ENCODE measurements at regions not wholly inside any gene's neighbourhood (a gene's known extent, or its start where the extent isn't known, plus 50 kb on each side); places are given as distances from the start of the nearest gene placed in this dataset.

GRCh38 chr2:180709392-180710145 lies 270.8 kb upstream of the UBE2E3 start:
- H3K27ac ChIP-seq = 0 out of 2 replicates have a peak overlapping the region, but pooled peaks have one; percentile 5
- TF ChIP-seq, protein P1, sequence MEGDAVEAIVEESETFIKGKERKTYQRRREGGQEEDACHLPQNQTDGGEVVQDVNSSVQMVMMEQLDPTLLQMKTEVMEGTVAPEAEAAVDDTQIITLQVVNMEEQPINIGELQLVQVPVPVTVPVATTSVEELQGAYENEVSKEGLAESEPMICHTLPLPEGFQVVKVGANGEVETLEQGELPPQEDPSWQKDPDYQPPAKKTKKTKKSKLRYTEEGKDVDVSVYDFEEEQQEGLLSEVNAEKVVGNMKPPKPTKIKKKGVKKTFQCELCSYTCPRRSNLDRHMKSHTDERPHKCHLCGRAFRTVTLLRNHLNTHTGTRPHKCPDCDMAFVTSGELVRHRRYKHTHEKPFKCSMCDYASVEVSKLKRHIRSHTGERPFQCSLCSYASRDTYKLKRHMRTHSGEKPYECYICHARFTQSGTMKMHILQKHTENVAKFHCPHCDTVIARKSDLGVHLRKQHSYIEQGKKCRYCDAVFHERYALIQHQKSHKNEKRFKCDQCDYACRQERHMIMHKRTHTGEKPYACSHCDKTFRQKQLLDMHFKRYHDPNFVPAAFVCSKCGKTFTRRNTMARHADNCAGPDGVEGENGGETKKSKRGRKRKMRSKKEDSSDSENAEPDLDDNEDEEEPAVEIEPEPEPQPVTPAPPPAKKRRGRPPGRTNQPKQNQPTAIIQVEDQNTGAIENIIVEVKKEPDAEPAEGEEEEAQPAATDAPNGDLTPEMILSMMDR (IDR thresholded peaks at IDR 0.05) = no peak
- no peak for TF ChIP-seq ZFX (IDR thresholded peaks at IDR 0.05; ENCODE audit: borderline replicate concordance)

- TF ChIP-seq, protein P1 (IDR thresholded peaks at IDR 0.05) = no peak
- TF ChIP-seq ZFX (IDR thresholded peaks at IDR 0.05; ENCODE audit: borderline replicate concordance) = no peak
- H3K27ac ChIP-seq = peak overlapping the region; percentile 7; the same call in 1 of the 2 replicates
These were observed 272.6 kb upstream of the UBE2E3 start for GRCh38 chr2:180707884-180708205.

DNA sequence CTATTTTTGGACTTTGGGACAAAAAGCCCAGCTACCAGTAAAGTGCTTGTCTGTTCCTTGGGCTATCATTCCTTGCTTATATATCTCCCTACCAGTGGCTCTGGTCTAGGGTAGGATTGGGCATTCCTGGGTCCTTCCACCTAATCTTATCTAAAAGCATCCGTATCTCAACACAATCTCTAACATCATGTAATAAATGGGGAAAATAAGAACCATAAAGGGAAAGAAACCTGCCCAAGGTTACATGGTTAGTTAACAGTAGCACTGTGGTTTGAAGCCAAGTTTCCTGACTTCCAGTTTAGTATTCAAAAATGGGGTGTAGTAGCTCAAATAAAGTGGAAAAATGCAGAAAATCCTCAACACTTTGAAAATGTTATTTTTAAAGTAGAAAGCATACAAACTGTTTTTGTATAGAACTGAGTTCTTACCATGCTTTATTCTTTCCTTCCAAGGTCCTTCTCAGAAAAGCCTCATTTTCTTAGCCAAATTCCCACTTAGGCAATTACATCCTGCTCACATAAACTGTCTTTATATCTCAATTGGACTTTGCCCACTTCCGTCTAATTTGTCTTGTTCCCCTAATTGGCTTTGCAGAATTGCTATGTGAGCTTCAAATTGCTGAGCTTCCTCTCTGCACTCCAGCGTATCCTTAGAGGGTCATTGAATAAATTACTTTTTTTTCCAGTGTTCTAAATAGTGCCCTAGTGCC lies 273.1 kb upstream of the UBE2E3 start:
- H3K27ac ChIP-seq = peak overlapping the region; percentile 7
- no peak for TF ChIP-seq ZFX (IDR thresholded peaks at IDR 0.05; ENCODE audit: borderline replicate concordance)
- TF ChIP-seq, protein P1 (IDR thresholded peaks at IDR 0.05) = no peak

GRCh38 chr2:180706694-180707093 lies 273.7 kb upstream of the UBE2E3 start:
- TF ChIP-seq ZFX (IDR thresholded peaks at IDR 0.05; ENCODE audit: borderline replicate concordance) = no peak
- TF ChIP-seq, protein P1 (IDR thresholded peaks at IDR 0.05) = no peak
- H3K27ac ChIP-seq = peak overlapping the region; percentile 7

DNA sequence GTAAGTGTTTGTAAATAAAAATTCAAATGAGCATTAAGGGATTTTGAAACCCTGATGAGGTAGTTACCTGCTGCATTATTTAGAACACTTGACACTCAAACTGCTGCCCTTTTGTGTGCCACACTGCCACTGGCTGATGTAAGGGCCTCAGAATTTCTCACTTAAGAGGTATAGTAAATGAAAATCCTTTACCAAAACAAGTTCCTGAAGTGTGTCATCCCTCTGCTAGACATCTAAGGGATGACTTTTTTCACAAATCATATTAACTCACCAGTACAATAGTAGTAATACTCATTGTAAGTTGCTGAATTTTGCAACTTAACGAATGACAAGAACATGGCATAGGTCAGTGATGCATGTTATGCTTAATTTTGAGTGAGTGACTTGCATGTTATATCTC lies 274.9 kb upstream of the UBE2E3 start:
- no peak for TF ChIP-seq ZFX (IDR thresholded peaks at IDR 0.05; ENCODE audit: borderline replicate concordance)
- TF ChIP-seq, protein P1 (IDR thresholded peaks at IDR 0.05) = no peak
- no peak overlapping the region for H3K27ac ChIP-seq

GRCh38 chr2:180705122-180705521 lies 275.3 kb upstream of the UBE2E3 start:
- TF ChIP-seq, protein P1 (IDR thresholded peaks at IDR 0.05) = no peak
- TF ChIP-seq ZFX (IDR thresholded peaks at IDR 0.05; ENCODE audit: borderline replicate concordance) = no peak
- H3K27ac ChIP-seq = no peak overlapping the region

Measured in 22Rv1 (cell line).